CD14-positive monocyte (primary cell): ENCODE measurements at regions not wholly inside any gene's neighbourhood (a gene's known extent, or its start where the extent isn't known, plus 50 kb on each side); places are given as distances from the start of the nearest gene placed in this dataset.

Experiments used
- DNase-seq, 3 donors: peaks; one replicate each; pipeline ENCODE4 v3.0.0-alpha.2; 2011 to 2022
- H2AFZ ChIP-seq: 2 replicates; pipeline ENCODE4 v1.6.0; 2012; ENCODE audit warnings: mild to moderate bottlenecking, low read depth, low read length, inconsistent platforms; ENCODE audit not compliant: insufficient read depth, poor library complexity, severe bottlenecking
- H3K27ac ChIP-seq, 2 donors: 1 replicate in 1 of 2; 2 replicates in 1 of 2; pipeline ENCODE4 v1.5.1; 2012 to 2013; ENCODE audit warnings: low read length in 2 of 2, control low read depth in 1 of 2, inconsistent platforms in 1 of 2, low read depth in 1 of 2, mild to moderate bottlenecking in 1 of 2
- H3K27me3 ChIP-seq, 2 donors: one replicate each; pipeline versions ENCODE4 v1.6.0 to v1.6.1; 2011 to 2013; ENCODE audit warnings: low read length in 2 of 2; ENCODE audit not compliant: control insufficient read depth in 2 of 2, insufficient read depth in 2 of 2
- H3K36me3 ChIP-seq, 2 donors: replicated peaks in 1 of 2; 1 replicate in 1 of 2; 2 replicates in 1 of 2; pipeline versions ENCODE4 v1.5.1 to v1.6.1; 2012 to 2013; ENCODE audit warnings: low read length in 2 of 2, control low read depth in 1 of 2, inconsistent platforms in 1 of 2, mild to moderate bottlenecking in 1 of 2; ENCODE audit not compliant: insufficient read depth in 2 of 2, control insufficient read depth in 1 of 2
- H3K4me1 ChIP-seq, 2 donors: 1 replicate in 1 of 2; 2 replicates in 1 of 2; pipeline versions ENCODE4 v1.5.1 to v1.6.1; 2012 to 2013; ENCODE audit warnings: low read length in 2 of 2, control low read depth in 1 of 2, inconsistent platforms in 1 of 2, mild to moderate bottlenecking in 1 of 2, moderate library complexity in 1 of 2; ENCODE audit not compliant: insufficient read depth in 2 of 2, control insufficient read depth in 1 of 2
- H3K4me2 ChIP-seq: replicated peaks from 2 replicates; pipeline ENCODE3; 2012; ENCODE audit warnings: low read length, moderate library complexity, mild to moderate bottlenecking; ENCODE audit not compliant: poor library complexity, severe bottlenecking; ENCODE audit errors: extremely low read depth
- H3K4me3 ChIP-seq, 3 experiments: fragments of 200-600 bp in 1 of 3; sonication (generic) in 1 of 3; replicated peaks in 1 of 3; 1 replicate in 2 of 3; 2 replicates in 1 of 3; pipeline ENCODE4 v1.5.1; 2011 to 2013; ENCODE audit warnings: low read length in 3 of 3, mild to moderate bottlenecking in 3 of 3, control low read depth in 2 of 3, low read depth in 2 of 3, inconsistent platforms in 1 of 3, moderate library complexity in 1 of 3
- H3K79me2 ChIP-seq: 2 replicates; pipeline ENCODE4 v1.6.0; 2012; ENCODE audit warnings: mild to moderate bottlenecking, control low read depth, inconsistent platforms, low read length, moderate library complexity; ENCODE audit not compliant: insufficient read depth
- H3K9ac ChIP-seq: 2 replicates; pipeline ENCODE4 v1.6.0; 2017; ENCODE audit warnings: low read length, mild to moderate bottlenecking; ENCODE audit not compliant: insufficient read depth, poor library complexity, severe bottlenecking
- H3K9me3 ChIP-seq, 2 donors: replicated peaks in 1 of 2; 1 replicate in 1 of 2; 2 replicates in 1 of 2; pipeline versions ENCODE4 v1.5.1 to v1.6.1; 2012 to 2013; ENCODE audit warnings: low read length in 2 of 2, control low read depth in 1 of 2; ENCODE audit not compliant: control insufficient read depth in 1 of 2, insufficient read depth in 1 of 2
- H4K20me1 ChIP-seq: 2 replicates; pipeline ENCODE4 v1.6.0; 2012; ENCODE audit warnings: mild to moderate bottlenecking, low read length, control low read depth, moderate library complexity; ENCODE audit not compliant: insufficient read depth
- H3K27ac Mint-ChIP-seq, 7 donors: one replicate each; pipeline ENCODE4 v1.8.0; 2020; ENCODE audit warnings: mild to moderate bottlenecking in 7 of 7, mixed read lengths in 7 of 7, moderate library complexity in 6 of 7, inconsistent platforms in 2 of 7
- H3K27me3 Mint-ChIP-seq, 3 donors: one replicate each; pipeline ENCODE4 v1.8.0; 2021 to 2022; ENCODE audit warnings: low read depth in 3 of 3, mild to moderate bottlenecking in 3 of 3, mixed read lengths in 3 of 3, moderate library complexity in 3 of 3, inconsistent platforms in 1 of 3
- H3K36me3 Mint-ChIP-seq, 2 donors: one replicate each; pipeline ENCODE4 v1.8.0; 2020; ENCODE audit warnings: mixed read lengths in 2 of 2, inconsistent platforms in 1 of 2, mild to moderate bottlenecking in 1 of 2
- H3K4me1 Mint-ChIP-seq: one replicate; pipeline ENCODE4 v1.8.0; 2020; ENCODE audit warnings: mild to moderate bottlenecking, mixed read lengths
- H3K4me3 Mint-ChIP-seq, 2 donors: one replicate each; pipeline ENCODE4 v1.8.0; 2020; ENCODE audit warnings: mild to moderate bottlenecking in 2 of 2, mixed read lengths in 2 of 2, moderate library complexity in 1 of 2
- H3K9me3 Mint-ChIP-seq, 7 donors: one replicate each; pipeline ENCODE4 v1.8.0; 2020 to 2022; ENCODE audit warnings: mixed read lengths in 7 of 7, mild to moderate bottlenecking in 6 of 7, moderate library complexity in 6 of 7, inconsistent platforms in 2 of 7
- WGBS: methylation state at CpG from one replicate; pipeline ENCODE4 v1.1.5; 2013; ENCODE audit warnings: missing lambda C conversion rate; ENCODE audit not compliant: insufficient coverage; 5-methylcytosine and 5-hydroxymethylcytosine counted together
- intact Hi-C, 2 donors: fragments of 100-400 bp; cut with micrococcal nuclease; formaldehyde crosslinking; loops; one replicate each; pipeline versions ENCODE4 v1.15.0 to v1.15.1; 2023
- TF ChIP-seq, protein P1 (sequence below): fragments of 200-600 bp; IDR thresholded peaks from one replicate; pipeline ENCODE4 v1.8.0; 2022; ENCODE audit warnings: antibody characterized with exemption, mild to moderate bottlenecking

DNA sequence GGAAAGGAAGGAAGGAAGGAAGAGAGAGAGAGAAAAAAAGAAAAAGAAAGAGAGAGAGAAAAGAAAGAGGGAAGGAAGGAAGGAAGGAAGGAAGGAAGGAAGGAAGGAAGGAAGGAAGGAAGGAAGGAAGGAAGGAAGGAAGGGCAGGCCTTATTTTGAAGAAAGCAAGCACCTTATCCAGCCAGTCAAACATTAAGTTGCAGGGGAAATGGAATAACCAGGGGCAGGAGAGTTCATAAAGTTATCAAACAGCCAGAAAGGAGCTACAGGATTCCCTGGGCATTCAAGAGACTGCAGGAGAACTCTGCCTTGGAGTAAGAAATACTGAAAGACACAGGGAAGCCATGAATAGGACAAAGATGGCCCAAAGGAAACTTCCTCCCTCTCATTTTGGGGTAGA lies 672.0 kb upstream of the INTU start:
- Mint-ChIP-seq H3K27ac (peak overlapping the region in 1 of 7 donors; percentile 12), H3K4me3 (no peak overlapping the region)
- intact Hi-C loops: no loop called here

GRCh38 chr4:126961661-126962060 lies 671.1 kb upstream of the INTU start:
- Histone ChIP-seq H4K20me1 (no peaks in the 10 kb centered on the region), H2AFZ (no peak overlapping the region), H3K36me3 (no peaks in the 10 kb centered on the region), H3K27me3 (no peaks in the 10 kb centered on the region), H3K4me1 (no peaks in the 10 kb centered on the region), H3K4me3 (no peak overlapping the region), H3K4me2 (no peak overlapping the region), H3K9ac (no peak overlapping the region), H3K27ac (no peak overlapping the region), H3K79me2 (no peaks in the 10 kb centered on the region), H3K9me3 (peaks cover 0 to 1% of the 10 kb centered on the region in 2 donors)
- Mint-ChIP-seq H3K4me3 (no peak overlapping the region), H3K27me3 (no peaks in the 10 kb centered on the region), H3K36me3 (no peaks in the 10 kb centered on the region), H3K9me3 (peaks cover 0 to 5% (median 3%) of the 10 kb centered on the region in 7 donors), H3K4me1 (no peaks in the 10 kb centered on the region), H3K27ac (no peak overlapping the region)
- intact Hi-C loops: no loop called here
- DNase-seq: no peak
- WGBS: no CpG with 5 or more reads among the region's 1 CpG
- TF ChIP-seq, protein P1, sequence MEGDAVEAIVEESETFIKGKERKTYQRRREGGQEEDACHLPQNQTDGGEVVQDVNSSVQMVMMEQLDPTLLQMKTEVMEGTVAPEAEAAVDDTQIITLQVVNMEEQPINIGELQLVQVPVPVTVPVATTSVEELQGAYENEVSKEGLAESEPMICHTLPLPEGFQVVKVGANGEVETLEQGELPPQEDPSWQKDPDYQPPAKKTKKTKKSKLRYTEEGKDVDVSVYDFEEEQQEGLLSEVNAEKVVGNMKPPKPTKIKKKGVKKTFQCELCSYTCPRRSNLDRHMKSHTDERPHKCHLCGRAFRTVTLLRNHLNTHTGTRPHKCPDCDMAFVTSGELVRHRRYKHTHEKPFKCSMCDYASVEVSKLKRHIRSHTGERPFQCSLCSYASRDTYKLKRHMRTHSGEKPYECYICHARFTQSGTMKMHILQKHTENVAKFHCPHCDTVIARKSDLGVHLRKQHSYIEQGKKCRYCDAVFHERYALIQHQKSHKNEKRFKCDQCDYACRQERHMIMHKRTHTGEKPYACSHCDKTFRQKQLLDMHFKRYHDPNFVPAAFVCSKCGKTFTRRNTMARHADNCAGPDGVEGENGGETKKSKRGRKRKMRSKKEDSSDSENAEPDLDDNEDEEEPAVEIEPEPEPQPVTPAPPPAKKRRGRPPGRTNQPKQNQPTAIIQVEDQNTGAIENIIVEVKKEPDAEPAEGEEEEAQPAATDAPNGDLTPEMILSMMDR: no peak

More for the DNA sequence above, 672.0 kb upstream of the INTU start:
- no peak overlapping the region for H2AFZ ChIP-seq
- H3K4me3 ChIP-seq: no peak overlapping the region
- Mint-ChIP-seq H3K9me3 (peaks cover 0 to 11% (median 9%) of the 10 kb centered on the region in 7 donors), H3K4me1 (no peaks in the 10 kb centered on the region), H3K36me3 (no peaks in the 10 kb centered on the region), H3K27me3 (no peaks in the 10 kb centered on the region)
- no peaks in the 10 kb centered on the region for H3K36me3 ChIP-seq
- H3K4me2 ChIP-seq: no peak overlapping the region
- TF ChIP-seq, protein P1: no peak
- H3K9ac ChIP-seq: no peak overlapping the region
- no peaks in the 10 kb centered on the region for H3K79me2 ChIP-seq
- H3K27ac ChIP-seq: no peak overlapping the region
- H4K20me1 ChIP-seq: no peaks in the 10 kb centered on the region
- H3K27me3 ChIP-seq: no peaks in the 10 kb centered on the region
- no peak for DNase-seq
- H3K4me1 ChIP-seq: no peaks in the 10 kb centered on the region
- H3K9me3 ChIP-seq: peaks cover 8 to 10% of the 10 kb centered on the region in 2 donors
